ENCODE measurements at regions not wholly inside any gene's neighbourhood (a gene's known extent, or its start where the extent isn't known, plus 50 kb on each side); places are given as distances from the start of the nearest gene placed in this dataset.

- H3K4me1 ChIP-seq (ENCODE audit: control insufficient read depth in 1 of 2, insufficient read depth in 2 of 2, low read length in 2 of 2): no peaks in the 10 kb centered on the region
These were observed 230.3 kb downstream of the SH2D4B start for GRCh38 chr10:80767963-80768362.

GRCh38 chr10:80769700-80770160, 232.0 kb downstream of the SH2D4B start:
- no peak overlapping the region for H4K8ac ChIP-seq (ENCODE audit: low read depth, low read length)
- H4K91ac ChIP-seq (ENCODE audit: low read depth, low read length): no peak overlapping the region
- no peak overlapping the region for H3K14ac ChIP-seq (ENCODE audit: low read length)
- no peaks in the 10 kb centered on the region for H3K9me3 ChIP-seq (ENCODE audit: insufficient read depth, low read depth, low read length)
- no peaks in the 10 kb centered on the region for H3K4me1 ChIP-seq (ENCODE audit: control insufficient read depth in 1 of 2, insufficient read depth in 2 of 2, low read length in 2 of 2)
- no peak overlapping the region for H2AFZ ChIP-seq (ENCODE audit: insufficient read depth, low read length, poor library complexity)
- no peak overlapping the region for H4K12ac ChIP-seq (ENCODE audit: low read depth, low read length)
- WGBS (ENCODE audit: extremely low coverage, insufficient coverage, insufficient read length): no CpG with 5 or more reads among the region's 2 CpGs
- no peak overlapping the region for H3K18ac ChIP-seq (ENCODE audit: low read length)
- H3K27ac ChIP-seq (ENCODE audit: low read depth, low read length): no peak overlapping the region
- H3K23ac ChIP-seq (ENCODE audit: low read length): no peak overlapping the region
- no peaks in the 10 kb centered on the region for H3K27me3 ChIP-seq (ENCODE audit: insufficient read depth, low read length)
- no peak overlapping the region for H2BK5ac ChIP-seq (ENCODE audit: low read depth, low read length, poor library complexity)
- H3K79me2 ChIP-seq (ENCODE audit: control insufficient read depth, insufficient read depth, low read length, poor library complexity): no peaks in the 10 kb centered on the region
- no peaks in the 10 kb centered on the region for H3K79me1 ChIP-seq (ENCODE audit: low read length)
- no peak overlapping the region for H2BK120ac ChIP-seq (ENCODE audit: insufficient read depth, low read length, poor library complexity)
- H3K4ac ChIP-seq (ENCODE audit: low read depth, low read length): no peak overlapping the region
- no peak overlapping the region for H3K4me3 ChIP-seq (ENCODE audit: low read depth, low read length)
- H3K9ac ChIP-seq (ENCODE audit: low read length): no peak overlapping the region
- no peaks in the 10 kb centered on the region for H3K36me3 ChIP-seq (ENCODE audit: control insufficient read depth in 1 of 2, insufficient read depth in 2 of 2, low read length in 2 of 2)
- no peak overlapping the region for H2AK5ac ChIP-seq (ENCODE audit: low read length)
- no peak for DNase-seq
- no peak overlapping the region for H2BK12ac ChIP-seq (ENCODE audit: low read length)
- no peak overlapping the region for H3K4me2 ChIP-seq (ENCODE audit: low read length)

More at GRCh38 chr10:80767963-80768362, 230.3 kb downstream of the SH2D4B start:
- Histone ChIP-seq H3K4me2 (ENCODE audit: low read length) (no peak overlapping the region), H3K79me2 (ENCODE audit: control insufficient read depth, insufficient read depth, low read length, poor library complexity) (no peaks in the 10 kb centered on the region), H2AFZ (ENCODE audit: insufficient read depth, low read length, poor library complexity) (no peak overlapping the region), H3K27me3 (ENCODE audit: insufficient read depth, low read length) (no peaks in the 10 kb centered on the region), H3K14ac (ENCODE audit: low read length) (no peak overlapping the region), H2AK5ac (ENCODE audit: low read length) (no peak overlapping the region), H3K9ac (ENCODE audit: low read length) (no peak overlapping the region), H3K4ac (ENCODE audit: low read depth, low read length) (no peak overlapping the region), H2BK120ac (ENCODE audit: insufficient read depth, low read length, poor library complexity) (no peak overlapping the region), H3K23ac (ENCODE audit: low read length) (no peak overlapping the region), H3K4me3 (ENCODE audit: low read depth, low read length) (no peak overlapping the region), H3K27ac (ENCODE audit: low read depth, low read length) (no peak overlapping the region), H2BK12ac (ENCODE audit: low read length) (no peak overlapping the region), H3K18ac (ENCODE audit: low read length) (no peak overlapping the region), H4K12ac (ENCODE audit: low read depth, low read length) (no peak overlapping the region), H3K79me1 (ENCODE audit: low read length) (no peaks in the 10 kb centered on the region), H3K9me3 (ENCODE audit: insufficient read depth, low read depth, low read length) (no peaks in the 10 kb centered on the region), H2BK5ac (ENCODE audit: low read depth, low read length, poor library complexity) (no peak overlapping the region), H3K36me3 (ENCODE audit: control insufficient read depth in 1 of 2, insufficient read depth in 2 of 2, low read length in 2 of 2) (no peaks in the 10 kb centered on the region), H4K91ac (ENCODE audit: low read depth, low read length) (no peak overlapping the region), H4K8ac (ENCODE audit: low read depth, low read length) (no peak overlapping the region)
- WGBS (ENCODE audit: extremely low coverage, insufficient coverage, insufficient read length): no CpG with 5 or more reads among the region's 1 CpG
- no peak for DNase-seq

GRCh38 chr10:80770239-80770638, 232.5 kb downstream of the SH2D4B start:
- H3K4me3 ChIP-seq (ENCODE audit: low read depth, low read length): no peak overlapping the region
- H3K4ac ChIP-seq (ENCODE audit: low read depth, low read length): no peak overlapping the region
- no peak overlapping the region for H2AFZ ChIP-seq (ENCODE audit: insufficient read depth, low read length, poor library complexity)
- H3K18ac ChIP-seq (ENCODE audit: low read length): no peak overlapping the region
- no peak overlapping the region for H2AK5ac ChIP-seq (ENCODE audit: low read length)
- no peak overlapping the region for H2BK120ac ChIP-seq (ENCODE audit: insufficient read depth, low read length, poor library complexity)
- no peak overlapping the region for H3K27ac ChIP-seq (ENCODE audit: low read depth, low read length)
- no peak overlapping the region for H3K9ac ChIP-seq (ENCODE audit: low read length)
- no peak overlapping the region for H4K12ac ChIP-seq (ENCODE audit: low read depth, low read length)
- WGBS (ENCODE audit: extremely low coverage, insufficient coverage, insufficient read length): no CpG with 5 or more reads among the region's 2 CpGs
- no peak overlapping the region for H3K14ac ChIP-seq (ENCODE audit: low read length)
- no peaks in the 10 kb centered on the region for H3K36me3 ChIP-seq (ENCODE audit: control insufficient read depth in 1 of 2, insufficient read depth in 2 of 2, low read length in 2 of 2)
- H3K4me1 ChIP-seq (ENCODE audit: control insufficient read depth in 1 of 2, insufficient read depth in 2 of 2, low read length in 2 of 2): no peaks in the 10 kb centered on the region
- H4K8ac ChIP-seq (ENCODE audit: low read depth, low read length): no peak overlapping the region
- H3K23ac ChIP-seq (ENCODE audit: low read length): no peak overlapping the region
- no peaks in the 10 kb centered on the region for H3K27me3 ChIP-seq (ENCODE audit: insufficient read depth, low read length)
- no peaks in the 10 kb centered on the region for H3K79me2 ChIP-seq (ENCODE audit: control insufficient read depth, insufficient read depth, low read length, poor library complexity)
- DNase-seq: no peak
- H3K9me3 ChIP-seq (ENCODE audit: insufficient read depth, low read depth, low read length): no peaks in the 10 kb centered on the region
- no peak overlapping the region for H3K4me2 ChIP-seq (ENCODE audit: low read length)
- no peaks in the 10 kb centered on the region for H3K79me1 ChIP-seq (ENCODE audit: low read length)
- H4K91ac ChIP-seq (ENCODE audit: low read depth, low read length): no peak overlapping the region
- H2BK12ac ChIP-seq (ENCODE audit: low read length): no peak overlapping the region
- no peak overlapping the region for H2BK5ac ChIP-seq (ENCODE audit: low read depth, low read length, poor library complexity)

GRCh38 chr10:80771285-80771684, 233.6 kb downstream of the SH2D4B start:
- no peak overlapping the region for H3K4ac ChIP-seq (ENCODE audit: low read depth, low read length)
- no peak overlapping the region for H4K8ac ChIP-seq (ENCODE audit: low read depth, low read length)
- H2AK5ac ChIP-seq (ENCODE audit: low read length): no peak overlapping the region
- no peak overlapping the region for H3K27ac ChIP-seq (ENCODE audit: low read depth, low read length)
- no peak overlapping the region for H3K18ac ChIP-seq (ENCODE audit: low read length)
- H3K4me1 ChIP-seq (ENCODE audit: control insufficient read depth in 1 of 2, insufficient read depth in 2 of 2, low read length in 2 of 2): no peaks in the 10 kb centered on the region
- no peak overlapping the region for H2AFZ ChIP-seq (ENCODE audit: insufficient read depth, low read length, poor library complexity)
- no peak overlapping the region for H3K4me3 ChIP-seq (ENCODE audit: low read depth, low read length)
- no peak for DNase-seq
- no peak overlapping the region for H2BK5ac ChIP-seq (ENCODE audit: low read depth, low read length, poor library complexity)
- H4K91ac ChIP-seq (ENCODE audit: low read depth, low read length): no peak overlapping the region
- H3K14ac ChIP-seq (ENCODE audit: low read length): no peak overlapping the region
- no peaks in the 10 kb centered on the region for H3K36me3 ChIP-seq (ENCODE audit: control insufficient read depth in 1 of 2, insufficient read depth in 2 of 2, low read length in 2 of 2)
- no peaks in the 10 kb centered on the region for H3K79me1 ChIP-seq (ENCODE audit: low read length)
- no peak overlapping the region for H3K4me2 ChIP-seq (ENCODE audit: low read length)
- no CpG with 5 or more reads among the region's 1 CpG for WGBS (ENCODE audit: extremely low coverage, insufficient coverage, insufficient read length)
- no peaks in the 10 kb centered on the region for H3K27me3 ChIP-seq (ENCODE audit: insufficient read depth, low read length)
- no peak overlapping the region for H3K23ac ChIP-seq (ENCODE audit: low read length)
- H3K9me3 ChIP-seq (ENCODE audit: insufficient read depth, low read depth, low read length): no peaks in the 10 kb centered on the region
- H2BK12ac ChIP-seq (ENCODE audit: low read length): no peak overlapping the region
- H2BK120ac ChIP-seq (ENCODE audit: insufficient read depth, low read length, poor library complexity): no peak overlapping the region
- H3K79me2 ChIP-seq (ENCODE audit: control insufficient read depth, insufficient read depth, low read length, poor library complexity): no peaks in the 10 kb centered on the region
- no peak overlapping the region for H4K12ac ChIP-seq (ENCODE audit: low read depth, low read length)
- H3K9ac ChIP-seq (ENCODE audit: low read length): no peak overlapping the region

Data from trophoblast cell (in vitro differentiated cells and primary cell).